GM12878 (cell line): ENCODE measurements at regions not wholly inside any gene's neighbourhood (a gene's known extent, or its start where the extent isn't known, plus 50 kb on each side); places are given as distances from the start of the nearest gene placed in this dataset.
A peak's percentile ranks its signal among the peaks of the same experiment; 100 is the strongest.

Experiments used
- ATAC-seq: fragments of 200-7000 bp; cut with Tn5 transposase; 3 replicates; pipeline ENCODE4 v1.9.1; 2020; ENCODE audit warnings: mild to moderate bottlenecking, moderate library complexity
- BruUV-seq: library from RNA; stranded (reverse); fragments of 400-500 nt; replicated peaks from 2 replicates; lab custom pipeline; 2021; lab: Mats Ljungman, UMichigan
- CTCF ChIA-PET: fragments of 300-600 bp; sonication (Branson Sonifier 250); formaldehyde crosslinking; extraction: SDS; loops from one replicate; lab custom pipeline; 2021; ENCODE audit warnings: inconsistent platforms; lab: Yijun Ruan, JAX
- POLR2A ChIA-PET: fragments of 350-600 bp; formaldehyde crosslinking; extraction: SDS; loops from one replicate; lab custom pipeline; 2021; ENCODE audit warnings: inconsistent platforms; lab: Charles Lee
- RAD21 ChIA-PET: fragments of 300-600 bp; sonication (Branson Sonifier 250); formaldehyde crosslinking; loops from one replicate; lab custom pipeline; 2023; ENCODE audit warnings: antibody characterized with exemption; ENCODE audit not compliant: unreplicated experiment; lab: Charles Lee
- SMC1A ChIA-PET: fragments of 300-600 bp; sonication (Branson Sonifier 250); formaldehyde crosslinking; loops from one replicate; lab custom pipeline; 2023; ENCODE audit not compliant: unreplicated experiment, uncharacterized antibody; lab: Charles Lee
- DNase-seq: peaks from one replicate; pipeline ENCODE4 v3.0.0-alpha.2; 2011; ENCODE audit warnings: low read depth, low spot score
- FAIRE-seq: peaks from 3 replicates; lab custom pipeline; 2011; peaks lifted over from hg19 to GRCh38; lab: Jason Lieb, UNC
- H2AFZ ChIP-seq: 2 replicates; pipeline ENCODE4 v1.6.0; 2011; ENCODE audit warnings: low read depth, low read length, control low read depth; ENCODE audit not compliant: control insufficient read depth
- H3K27ac ChIP-seq: 2 replicates; pipeline ENCODE4 v1.5.1; 2011; ENCODE audit warnings: control low read depth; ENCODE audit not compliant: control insufficient read depth, insufficient read depth
- H3K27me3 ChIP-seq, 2 experiments: replicated peaks in 1 of 2; 2 replicates each; pipeline versions ENCODE4 v1.6.0 to v1.6.1; 2011; ENCODE audit warnings: low read length in 1 of 2; ENCODE audit not compliant: control insufficient read depth in 2 of 2, insufficient read depth in 2 of 2
- H3K36me3 ChIP-seq, 2 experiments: 2 replicates each; pipeline ENCODE4 v1.5.1; 2011; ENCODE audit warnings: low read length in 1 of 2; ENCODE audit not compliant: control insufficient read depth in 2 of 2, insufficient read depth in 2 of 2
- H3K4me1 ChIP-seq: 2 replicates; pipeline ENCODE4 v1.6.1; 2011; ENCODE audit warnings: mild to moderate bottlenecking, low read length, moderate library complexity, mixed read lengths; ENCODE audit not compliant: control insufficient read depth, insufficient read depth
- H3K4me2 ChIP-seq: 2 replicates; pipeline ENCODE4 v1.6.0; 2011; ENCODE audit warnings: control low read depth; ENCODE audit not compliant: control insufficient read depth, insufficient read depth
- H3K4me3 ChIP-seq: fragments of 200-600 bp; sonication (generic); 2 replicates; pipeline ENCODE4 v1.5.1; 2016
- H3K79me2 ChIP-seq: 2 replicates; pipeline ENCODE4 v1.6.0; 2011; ENCODE audit warnings: low read length; ENCODE audit not compliant: control insufficient read depth, insufficient read depth
- H3K9ac ChIP-seq: 2 replicates; pipeline ENCODE4 v1.8.0; 2011; ENCODE audit warnings: low read length, control low read depth, mixed read lengths; ENCODE audit not compliant: control insufficient read depth, insufficient read depth
- H3K9me3 ChIP-seq: replicated peaks from 3 replicates; pipeline ENCODE4 v1.5.1; 2011; ENCODE audit warnings: mild to moderate bottlenecking, low read length; ENCODE audit not compliant: control insufficient read depth, insufficient read depth
- H4K20me1 ChIP-seq: 2 replicates; pipeline ENCODE4 v1.6.0; 2011; ENCODE audit not compliant: control insufficient read depth, insufficient read depth
- SP1 ChIP-seq: IDR thresholded peaks from one replicate; pipeline ENCODE4 v1.6.1; 2011; ENCODE audit warnings: low read depth, low read length
- TCF7 ChIP-seq: IDR thresholded peaks from 2 replicates; pipeline ENCODE4 v1.6.1; 2014; ENCODE audit warnings: antibody characterized with exemption, borderline replicate concordance
- YY1 ChIP-seq: IDR thresholded peaks from 2 replicates; pipeline ENCODE4 v1.6.1; 2011; ENCODE audit warnings: low read depth, mild to moderate bottlenecking, low read length
- ZNF687 ChIP-seq: fragments of 450-650 bp; IDR thresholded peaks from 2 replicates; pipeline ENCODE4 v1.6.1; 2017; ENCODE audit warnings: mild to moderate bottlenecking, moderate library complexity
- WGBS: methylation state at CpG from one replicate; pipeline ENCODE4 v1.1.6; 2016; ENCODE audit warnings: low lambda C conversion rate; ENCODE audit not compliant: insufficient replicate concordance, insufficient coverage; ENCODE audit errors: missing lambda C conversion rate; 5-methylcytosine and 5-hydroxymethylcytosine counted together
- in situ Hi-C: fragments of 300-500 bp; cut with MboI; formaldehyde crosslinking; loops from 9 replicates; pipeline ENCODE4 v1.14.3; 2018; ENCODE audit warnings: mixed read lengths
- intact Hi-C: fragments of 100-400 bp; cut with micrococcal nuclease; formaldehyde crosslinking; loops from one replicate; pipeline ENCODE4 v1.14.2; 2022; ENCODE audit not compliant: unreplicated experiment

GRCh38 chr6:168180548-168181011 lies 101.6 kb upstream of the FRMD1 start:
- ChIA-PET SMC1A (no interaction called here), CTCF (no interaction called here), RAD21 (no interaction called here), POLR2A (no interaction called here)
- Histone ChIP-seq H3K27me3 (no peaks in the 10 kb centered on the region), H4K20me1 (no peaks in the 10 kb centered on the region), H3K4me1 (no peaks in the 10 kb centered on the region), H3K79me2 (no peaks in the 10 kb centered on the region), H3K27ac (no peak overlapping the region), H3K36me3 (no peaks in the 10 kb centered on the region), H3K9me3 (no peaks in the 10 kb centered on the region), H3K4me2 (no peak overlapping the region), H3K4me3 (no peak overlapping the region), H3K9ac (no peak overlapping the region), H2AFZ (no peak overlapping the region)
- TF ChIP-seq SP1: no peak
- TF ChIP-seq YY1: no peak
- TF ChIP-seq TCF7: no peak
- TF ChIP-seq ZNF687: no peak
- in situ Hi-C loops: no loop called here
- no TSS peak for BruUV-seq
- FAIRE-seq (no peak), ATAC-seq (peak; percentile 32; the same call in 2 of the 3 replicates), DNase-seq (peak; percentile 2)
- intact Hi-C loops: no loop called here
- whole genome bisulfite sequencing: 42% methylated on average over 19 of the region's 19 CpGs
